HFFc6 (cell line): ENCODE measurements at regions not wholly inside any gene's neighbourhood (a gene's known extent, or its start where the extent isn't known, plus 50 kb on each side); places are given as distances from the start of the nearest gene placed in this dataset.
"Not testable (repeated sequence)": the region's sequence is repeated elsewhere in the genome, so short reads cannot be mapped to it uniquely, and the experiment has no call there.

Experiments used
- DNase-seq: peaks from one replicate; pipeline ENCODE4 v3.0.0-alpha.2; 2018
- H3K27ac Mint-ChIP-seq: 2 replicates; pipeline ENCODE4 v1.8.0; 2020; ENCODE audit warnings: mild to moderate bottlenecking, mixed read lengths
- H3K27me3 Mint-ChIP-seq: 2 replicates; pipeline ENCODE4 v1.8.0; 2021; ENCODE audit warnings: mild to moderate bottlenecking, moderate library complexity, mixed read lengths; ENCODE audit not compliant: insufficient read depth
- H3K36me3 Mint-ChIP-seq: 2 replicates; pipeline ENCODE4 v1.8.0; 2021; ENCODE audit warnings: low read depth, mixed read lengths
- H3K4me1 Mint-ChIP-seq: 2 replicates; pipeline ENCODE4 v1.8.0; 2020; ENCODE audit warnings: low read depth, mixed read lengths
- H3K4me3 Mint-ChIP-seq: 2 replicates; pipeline ENCODE4 v1.8.0; 2020; ENCODE audit warnings: mild to moderate bottlenecking, moderate library complexity, mixed read lengths
- H3K9me3 Mint-ChIP-seq: 2 replicates; pipeline ENCODE4 v1.8.0; 2020; ENCODE audit warnings: mild to moderate bottlenecking, mixed read lengths
- TF ChIP-seq, protein P1 (sequence below): fragments of 200-600 bp; sonication (generic); IDR thresholded peaks from 2 replicates; pipeline ENCODE4 v1.5.0; 2021; ENCODE audit warnings: antibody characterized with exemption, mild to moderate bottlenecking

DNA sequence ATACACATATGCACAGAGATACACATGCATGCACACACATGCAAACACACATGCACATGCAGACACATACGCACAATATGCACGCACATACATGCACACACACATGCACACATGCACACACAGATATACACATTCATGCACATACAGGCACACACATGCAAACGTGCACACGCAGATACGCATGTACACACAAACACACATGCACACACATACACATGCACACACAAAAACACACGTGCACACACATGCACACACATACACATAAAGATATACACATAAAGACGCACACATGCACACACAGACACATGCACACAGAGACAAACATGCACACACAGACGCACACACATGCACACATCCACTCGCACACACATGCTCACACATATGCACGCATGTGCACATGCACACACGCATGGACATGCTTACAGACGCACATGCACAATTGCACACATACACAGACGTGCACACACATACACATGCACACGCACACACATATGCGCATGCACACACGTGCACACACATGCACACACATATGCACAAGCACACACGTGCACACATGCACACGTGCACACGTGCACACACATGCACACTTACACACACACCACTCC is 145.2 kb downstream of the ADRA2C start:
- peaks cover 7% of the 10 kb centered on the region; the same call in 1 of the 2 replicates for H3K9me3 Mint-ChIP-seq

DNA sequence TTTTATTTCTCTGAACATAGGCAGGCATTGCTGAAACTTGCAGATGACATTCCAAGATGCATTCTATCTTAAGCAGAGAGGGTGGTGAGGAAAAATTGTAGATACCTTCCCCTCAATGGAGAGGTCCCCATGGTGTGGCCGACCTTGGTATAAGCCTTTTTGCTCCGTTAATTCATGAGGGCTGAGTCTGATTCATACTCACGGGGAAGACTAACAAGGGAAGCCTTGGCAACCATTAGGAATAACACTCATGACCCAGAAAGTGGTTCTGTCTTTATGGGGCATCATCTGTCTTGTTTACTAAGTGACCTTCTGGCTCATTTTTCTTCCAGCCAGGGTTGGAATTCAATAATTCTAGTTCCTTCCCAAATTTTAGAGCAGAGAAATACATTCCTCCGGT is 148.3 kb downstream of the ADRA2C start:
- H3K27me3 Mint-ChIP-seq, H3K36me3 Mint-ChIP-seq, H3K4me3 Mint-ChIP-seq, H3K27ac Mint-ChIP-seq, H3K9me3 Mint-ChIP-seq: not testable (repeated sequence)
- H3K4me1 Mint-ChIP-seq, result peaks cover 27% of the 10 kb centered on the region
- peak; percentile 13 for DNase-seq

More for the DNA sequence above, 145.2 kb downstream of the ADRA2C start:
- Mint-ChIP-seq H3K4me3 (no peak overlapping the region), H3K27me3 (no peaks in the 10 kb centered on the region; the same call in 1 of the 2 replicates), H3K4me1 (peaks cover 26% of the 10 kb centered on the region), H3K36me3 (no peaks in the 10 kb centered on the region; the same call in 1 of the 2 replicates), H3K27ac (no peak overlapping the region)
- no peak for DNase-seq
- TF ChIP-seq, protein P1, sequence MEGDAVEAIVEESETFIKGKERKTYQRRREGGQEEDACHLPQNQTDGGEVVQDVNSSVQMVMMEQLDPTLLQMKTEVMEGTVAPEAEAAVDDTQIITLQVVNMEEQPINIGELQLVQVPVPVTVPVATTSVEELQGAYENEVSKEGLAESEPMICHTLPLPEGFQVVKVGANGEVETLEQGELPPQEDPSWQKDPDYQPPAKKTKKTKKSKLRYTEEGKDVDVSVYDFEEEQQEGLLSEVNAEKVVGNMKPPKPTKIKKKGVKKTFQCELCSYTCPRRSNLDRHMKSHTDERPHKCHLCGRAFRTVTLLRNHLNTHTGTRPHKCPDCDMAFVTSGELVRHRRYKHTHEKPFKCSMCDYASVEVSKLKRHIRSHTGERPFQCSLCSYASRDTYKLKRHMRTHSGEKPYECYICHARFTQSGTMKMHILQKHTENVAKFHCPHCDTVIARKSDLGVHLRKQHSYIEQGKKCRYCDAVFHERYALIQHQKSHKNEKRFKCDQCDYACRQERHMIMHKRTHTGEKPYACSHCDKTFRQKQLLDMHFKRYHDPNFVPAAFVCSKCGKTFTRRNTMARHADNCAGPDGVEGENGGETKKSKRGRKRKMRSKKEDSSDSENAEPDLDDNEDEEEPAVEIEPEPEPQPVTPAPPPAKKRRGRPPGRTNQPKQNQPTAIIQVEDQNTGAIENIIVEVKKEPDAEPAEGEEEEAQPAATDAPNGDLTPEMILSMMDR, result no peak

DNA sequence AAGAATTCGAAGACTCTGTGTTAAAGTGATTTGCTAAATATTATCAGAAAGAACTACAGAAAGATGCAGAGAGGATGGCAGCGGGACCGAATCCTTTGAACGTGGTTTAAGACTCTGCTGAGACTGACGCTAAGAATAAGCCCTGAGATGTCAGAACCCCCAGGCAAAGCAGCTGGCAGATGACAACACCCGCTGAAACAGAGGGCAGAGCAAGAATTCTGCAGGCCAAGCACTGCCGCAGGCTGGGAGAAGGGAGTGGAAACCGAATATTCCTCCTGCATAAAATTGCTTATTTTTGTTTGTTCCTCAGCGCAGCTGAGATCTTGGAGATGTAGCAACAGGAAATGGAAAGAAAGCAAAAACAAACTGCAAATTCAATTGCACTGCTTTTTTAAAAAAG is 153.3 kb downstream of the ADRA2C start:
- peak; percentile 66 for DNase-seq
- H3K36me3 Mint-ChIP-seq, H3K27me3 Mint-ChIP-seq, H3K9me3 Mint-ChIP-seq: not testable (repeated sequence)
- Mint-ChIP-seq H3K27ac (peak overlapping the region; percentile 87), H3K4me3 (peak overlapping the region; percentile 80), H3K4me1 (peaks cover 35% of the 10 kb centered on the region)

DNA sequence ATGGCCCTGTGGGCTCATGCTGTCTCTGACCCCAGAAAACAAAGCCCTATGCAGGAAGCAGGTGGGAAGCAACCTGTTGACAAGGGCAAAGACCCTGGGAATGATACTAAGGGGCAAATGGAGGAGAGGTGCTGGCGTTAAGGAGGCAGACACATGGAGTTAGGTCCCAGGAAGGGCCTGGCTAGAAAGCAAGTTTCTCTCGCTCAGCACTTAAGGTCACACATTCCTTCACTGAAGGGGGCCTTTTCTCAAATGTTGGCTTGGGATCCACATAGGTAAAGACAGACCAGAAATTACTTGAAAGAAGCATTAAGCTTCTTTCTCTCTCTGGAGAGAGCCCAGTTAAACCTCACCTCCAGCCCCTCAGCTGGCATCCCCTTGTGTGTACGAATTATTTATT is 155.7 kb downstream of the ADRA2C start:
- not testable (repeated sequence) for DNase-seq, H3K9me3 Mint-ChIP-seq, H3K36me3 Mint-ChIP-seq, H3K4me3 Mint-ChIP-seq, H3K27ac Mint-ChIP-seq, H3K27me3 Mint-ChIP-seq
- H3K4me1 Mint-ChIP-seq, result peaks cover 37% of the 10 kb centered on the region

DNA sequence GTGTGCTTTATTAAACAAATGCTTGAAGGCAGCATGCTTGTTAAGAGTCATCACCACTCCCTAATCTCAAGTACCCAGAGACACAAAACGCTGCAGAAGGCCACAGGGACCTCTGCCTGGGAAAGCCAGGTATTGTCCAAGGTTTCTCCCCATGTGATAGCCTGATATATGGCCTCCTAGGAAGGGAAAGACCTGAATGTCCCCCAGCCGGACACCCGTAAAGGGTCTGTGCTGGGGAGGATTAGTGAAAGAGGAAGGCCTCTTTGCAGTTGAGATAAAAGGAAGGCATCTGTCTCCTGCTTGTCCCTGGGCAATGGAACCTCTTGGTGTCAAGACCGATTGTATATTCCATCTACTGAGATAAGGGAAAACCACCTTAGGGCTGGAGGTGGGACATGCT is 159.7 kb downstream of the ADRA2C start:
- not testable (repeated sequence) for DNase-seq, H3K27me3 Mint-ChIP-seq, H3K4me3 Mint-ChIP-seq, H3K27ac Mint-ChIP-seq, H3K36me3 Mint-ChIP-seq, H3K9me3 Mint-ChIP-seq
- peaks cover 18% of the 10 kb centered on the region for H3K4me1 Mint-ChIP-seq

DNA sequence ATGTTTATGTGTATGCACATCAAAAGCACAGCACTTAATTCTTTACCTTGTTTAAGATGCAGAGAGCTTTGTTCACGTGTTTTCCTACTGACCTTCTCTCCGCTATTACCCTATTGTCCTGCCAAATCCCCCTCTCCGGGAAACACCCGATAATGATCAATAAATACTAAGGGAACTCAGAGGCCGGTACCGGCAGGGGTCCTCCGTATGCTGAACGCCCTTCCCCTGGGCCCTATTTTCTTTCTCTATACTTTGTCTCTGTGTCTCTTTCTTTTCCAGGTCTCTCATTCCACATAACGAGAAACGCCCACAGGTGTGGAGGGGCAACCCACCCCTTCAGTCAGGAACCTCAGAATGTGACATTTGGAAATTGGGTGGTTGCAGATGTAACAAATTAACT is 160.1 kb downstream of the ADRA2C start:
- H3K4me1 Mint-ChIP-seq, result peaks cover 14% of the 10 kb centered on the region
- not testable (repeated sequence) for H3K27ac Mint-ChIP-seq, DNase-seq, H3K27me3 Mint-ChIP-seq, H3K9me3 Mint-ChIP-seq, H3K4me3 Mint-ChIP-seq, H3K36me3 Mint-ChIP-seq

DNA sequence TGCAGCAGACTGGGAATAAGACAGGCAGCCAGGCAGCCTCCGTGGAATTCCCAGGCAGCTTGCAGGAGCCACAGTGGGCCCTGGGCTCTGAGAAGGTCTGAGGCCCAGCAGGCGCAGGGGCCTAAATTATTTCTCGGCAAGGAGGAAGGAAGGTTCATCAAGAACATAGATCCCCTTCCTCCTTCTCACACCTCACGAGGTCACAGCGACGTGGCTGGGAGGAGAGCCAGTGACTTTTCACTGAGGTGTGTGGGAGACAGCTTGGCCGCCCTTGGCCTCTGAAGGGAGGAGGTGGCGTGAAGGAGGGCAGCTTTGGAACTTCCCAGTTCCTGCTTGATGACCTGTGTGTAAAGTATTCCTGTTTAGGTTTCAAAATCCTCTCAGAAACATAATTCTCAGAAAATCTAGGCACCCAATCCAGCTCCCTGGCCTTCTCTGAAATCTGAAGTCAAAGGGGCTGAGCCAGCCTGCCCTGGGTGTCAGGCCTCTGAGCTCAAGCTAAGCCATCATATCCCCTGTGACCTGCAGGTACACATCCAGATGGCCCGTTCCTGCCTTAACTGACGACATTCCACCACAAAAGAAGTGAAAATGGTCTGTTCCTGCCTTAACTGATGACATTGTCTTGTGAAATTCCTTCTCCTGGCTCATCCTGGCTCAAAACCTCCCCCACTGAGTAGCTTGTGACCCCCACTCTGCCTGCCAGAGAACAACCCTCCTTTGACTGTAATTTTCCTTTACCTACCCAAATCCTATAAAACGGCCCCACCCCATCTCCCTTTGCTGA is 161.0 kb downstream of the ADRA2C start:
- not testable (repeated sequence) for DNase-seq, H3K36me3 Mint-ChIP-seq, H3K27ac Mint-ChIP-seq

DNA sequence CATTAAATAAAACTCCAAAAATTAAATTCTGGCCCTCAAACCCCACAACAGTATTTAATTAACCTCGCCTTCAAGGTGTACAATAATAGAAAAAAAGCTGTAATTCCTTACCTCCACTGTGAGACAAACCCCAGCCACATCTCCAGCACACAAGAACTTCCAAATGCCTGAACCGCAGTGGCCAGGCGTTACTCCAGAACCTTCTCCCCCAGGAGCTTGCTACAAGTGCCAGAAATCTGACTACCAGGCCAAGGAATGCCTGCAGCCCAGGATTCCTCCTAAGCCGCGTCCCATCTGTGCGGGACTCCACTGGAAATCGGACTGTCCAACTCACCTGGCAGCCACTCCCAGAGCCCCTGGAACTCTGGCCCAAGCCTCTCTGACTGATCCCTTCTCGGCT is 163.2 kb downstream of the ADRA2C start:
- H3K27me3 Mint-ChIP-seq, DNase-seq, H3K9me3 Mint-ChIP-seq, H3K27ac Mint-ChIP-seq, H3K36me3 Mint-ChIP-seq: not testable (repeated sequence)
- peaks cover 14% of the 10 kb centered on the region for H3K4me1 Mint-ChIP-seq
- peak overlapping the region; percentile 2; the same call in 1 of the 2 replicates for H3K4me3 Mint-ChIP-seq

More for the DNA sequence above, 161.0 kb downstream of the ADRA2C start:
- H3K9me3 Mint-ChIP-seq, H3K4me3 Mint-ChIP-seq, H3K27me3 Mint-ChIP-seq: not testable (repeated sequence)
- peaks cover 14% of the 10 kb centered on the region for H3K4me1 Mint-ChIP-seq

DNA sequence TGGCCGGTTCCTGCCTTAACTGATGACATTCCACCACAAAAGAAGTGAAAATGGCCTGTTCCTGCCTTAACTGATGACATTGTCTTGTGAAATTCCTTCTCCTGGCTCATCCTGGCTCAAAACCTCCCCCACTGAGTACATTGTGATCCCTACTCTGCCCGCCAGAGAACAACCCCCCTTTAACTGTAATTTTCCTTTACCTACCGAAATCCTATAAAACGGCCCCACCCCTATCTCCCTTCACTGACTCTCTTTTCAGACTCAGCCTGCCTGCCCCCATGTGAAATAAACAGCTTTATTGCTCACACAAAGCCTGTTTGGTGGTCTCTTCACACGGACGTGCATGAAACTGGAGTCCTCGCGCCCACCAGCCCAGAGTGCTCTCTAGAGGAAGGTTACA is 166.5 kb downstream of the ADRA2C start:
- H3K27me3 Mint-ChIP-seq, H3K27ac Mint-ChIP-seq, H3K4me3 Mint-ChIP-seq, H3K4me1 Mint-ChIP-seq, H3K9me3 Mint-ChIP-seq, DNase-seq, H3K36me3 Mint-ChIP-seq: not testable (repeated sequence)

DNA sequence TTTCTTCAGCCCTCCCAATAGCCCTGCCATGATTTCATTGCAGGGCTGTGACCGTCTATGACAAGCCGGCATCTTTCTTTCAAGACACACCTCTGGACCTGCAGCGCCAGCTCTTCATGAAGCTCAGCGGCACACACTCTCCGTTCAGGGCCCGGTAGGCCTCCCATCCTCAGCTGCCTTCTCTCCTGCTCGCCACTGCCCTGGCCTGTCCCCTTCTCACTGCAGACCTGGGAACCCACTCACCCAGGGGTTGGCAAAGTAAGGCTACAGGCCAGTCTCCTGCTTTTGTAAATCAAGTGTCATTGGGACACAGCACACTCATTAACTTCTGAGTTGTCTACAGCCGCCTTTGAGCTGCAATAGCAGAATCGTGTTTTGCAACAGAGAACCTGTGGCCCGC is 169.2 kb downstream of the ADRA2C start:
- H3K4me1 Mint-ChIP-seq, H3K27ac Mint-ChIP-seq, H3K36me3 Mint-ChIP-seq, H3K27me3 Mint-ChIP-seq, H3K4me3 Mint-ChIP-seq, H3K9me3 Mint-ChIP-seq, DNase-seq: not testable (repeated sequence)
